B cell (primary cell): ENCODE measurements at regions not wholly inside any gene's neighbourhood (a gene's known extent, or its start where the extent isn't known, plus 50 kb on each side); places are given as distances from the start of the nearest gene placed in this dataset.

Source experiments
- EZH2 ChIP-seq: IDR thresholded peaks from 2 replicates; pipeline ENCODE4 v1.6.1; 2012; ENCODE audit warnings: borderline replicate concordance, low read depth, mild to moderate bottlenecking, moderate library complexity, low read length; ENCODE audit not compliant: insufficient read depth, poor library complexity, severe bottlenecking
- TF ChIP-seq, protein P1 (sequence below): fragments of 200-600 bp; IDR thresholded peaks from one replicate; pipeline ENCODE4 v1.8.0; 2022; ENCODE audit warnings: antibody characterized with exemption, mild to moderate bottlenecking

- TF ChIP-seq, protein P1, sequence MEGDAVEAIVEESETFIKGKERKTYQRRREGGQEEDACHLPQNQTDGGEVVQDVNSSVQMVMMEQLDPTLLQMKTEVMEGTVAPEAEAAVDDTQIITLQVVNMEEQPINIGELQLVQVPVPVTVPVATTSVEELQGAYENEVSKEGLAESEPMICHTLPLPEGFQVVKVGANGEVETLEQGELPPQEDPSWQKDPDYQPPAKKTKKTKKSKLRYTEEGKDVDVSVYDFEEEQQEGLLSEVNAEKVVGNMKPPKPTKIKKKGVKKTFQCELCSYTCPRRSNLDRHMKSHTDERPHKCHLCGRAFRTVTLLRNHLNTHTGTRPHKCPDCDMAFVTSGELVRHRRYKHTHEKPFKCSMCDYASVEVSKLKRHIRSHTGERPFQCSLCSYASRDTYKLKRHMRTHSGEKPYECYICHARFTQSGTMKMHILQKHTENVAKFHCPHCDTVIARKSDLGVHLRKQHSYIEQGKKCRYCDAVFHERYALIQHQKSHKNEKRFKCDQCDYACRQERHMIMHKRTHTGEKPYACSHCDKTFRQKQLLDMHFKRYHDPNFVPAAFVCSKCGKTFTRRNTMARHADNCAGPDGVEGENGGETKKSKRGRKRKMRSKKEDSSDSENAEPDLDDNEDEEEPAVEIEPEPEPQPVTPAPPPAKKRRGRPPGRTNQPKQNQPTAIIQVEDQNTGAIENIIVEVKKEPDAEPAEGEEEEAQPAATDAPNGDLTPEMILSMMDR = no peak
- TF ChIP-seq EZH2 = no peak
Observed at GRCh38 chr1:53378061-53378460, 50.2 kb upstream of the LRP8 start.
